NCI-H460 (cell line): ENCODE measurements at regions not wholly inside any gene's neighbourhood (a gene's known extent, or its start where the extent isn't known, plus 50 kb on each side); places are given as distances from the start of the nearest gene placed in this dataset.

ENCODE experiments used
- DNase-seq: peaks from one replicate; pipeline ENCODE4 v3.0.0-alpha.2; 2016; ENCODE audit warnings: low read depth; ENCODE audit errors: extremely low read depth

- DNase-seq: no peak
These were observed 245.5 kb upstream of the STEAP1 start for GRCh38 chr7:89908736-89909135.

GRCh38 chr7:89914711-89915110, 239.6 kb upstream of the STEAP1 start:
- DNase-seq: no peak

- DNase-seq: no peak
These were observed 228.1 kb upstream of the STEAP1 start for GRCh38 chr7:89926194-89926593.

GRCh38 chr7:89926701-89927100, 227.6 kb upstream of the STEAP1 start:
- no peak for DNase-seq

GRCh38 chr7:89927762-89928161, 226.5 kb upstream of the STEAP1 start:
- DNase-seq: no peak

GRCh38 chr7:89928451-89928850, 225.8 kb upstream of the STEAP1 start:
- no peak for DNase-seq

GRCh38 chr7:89934101-89934500, 220.2 kb upstream of the STEAP1 start:
- DNase-seq: no peak

- DNase-seq: no peak
These were observed 210.7 kb upstream of the STEAP1 start for GRCh38 chr7:89943525-89944050.

GRCh38 chr7:89958525-89959068, 195.7 kb upstream of the STEAP1 start:
- DNase-seq: no peak

GRCh38 chr7:89966067-89966664, 188.1 kb upstream of the STEAP1 start:
- no peak for DNase-seq

- no peak for DNase-seq
These were observed 178.7 kb upstream of the STEAP1 start for GRCh38 chr7:89975577-89975976.

GRCh38 chr7:89987665-89988064, 166.6 kb upstream of the STEAP1 start:
- no peak for DNase-seq

- no peak for DNase-seq
These were observed 166.2 kb upstream of the STEAP1 start for GRCh38 chr7:89988074-89988473.

- no peak for DNase-seq
These were observed 164.8 kb upstream of the STEAP1 start for GRCh38 chr7:89989454-89989853.

GRCh38 chr7:89994483-89994882, 159.8 kb upstream of the STEAP1 start:
- no peak for DNase-seq

GRCh38 chr7:89998554-89998953, 155.7 kb upstream of the STEAP1 start:
- DNase-seq: no peak

- DNase-seq: no peak
These were observed 148.4 kb upstream of the STEAP1 start for GRCh38 chr7:90005836-90006235.

- DNase-seq: no peak
These were observed 147.1 kb upstream of the STEAP1 start for GRCh38 chr7:90007001-90007654.

- no peak for DNase-seq
These were observed 146.4 kb upstream of the STEAP1 start for GRCh38 chr7:90007831-90008230.

- DNase-seq: no peak
These were observed 132.1 kb upstream of the STEAP1 start for GRCh38 chr7:90022213-90022612.

- DNase-seq: no peak
These were observed 128.5 kb upstream of the STEAP1 start for GRCh38 chr7:90025771-90026170.

GRCh38 chr7:90033850-90034249, 120.4 kb upstream of the STEAP1 start:
- DNase-seq: no peak
